SIG-M5 treated with dmso at 0.1 percent for 504 hours (cell line): ENCODE measurements at regions not wholly inside any gene's neighbourhood (a gene's known extent, or its start where the extent isn't known, plus 50 kb on each side); places are given as distances from the start of the nearest gene placed in this dataset.
"Not testable (repeated sequence)": the region's sequence is repeated elsewhere in the genome, so short reads cannot be mapped to it uniquely, and the experiment has no call there.

Experiments
- DNase-seq: peaks from one replicate; lab custom pipeline; 2025; ENCODE audit not compliant: unreplicated experiment; lab: John Stamatoyannopoulos, UW

- no peak for DNase-seq
Observed at GRCh38 chr10:28188526-28188925, 114.3 kb downstream of the MPP7 start.

- DNase-seq, result no peak
Observed at GRCh38 chr10:28186887-28187578, 115.8 kb downstream of the MPP7 start.

GRCh38 chr10:28186461-28186860, 116.4 kb downstream of the MPP7 start:
- no peak for DNase-seq

- DNase-seq, result no peak
Observed at GRCh38 chr10:28184810-28185209, 118.1 kb downstream of the MPP7 start.

GRCh38 chr10:28181478-28182096, 121.3 kb downstream of the MPP7 start:
- DNase-seq, result no peak

- DNase-seq, result no peak
Observed at GRCh38 chr10:28180654-28181053, 122.2 kb downstream of the MPP7 start.

- DNase-seq, result no peak
Observed at GRCh38 chr10:28179743-28180099, 123.1 kb downstream of the MPP7 start.

GRCh38 chr10:28179006-28179742, 123.7 kb downstream of the MPP7 start:
- peak; percentile 25 for DNase-seq

- DNase-seq, result no peak
Observed at GRCh38 chr10:28177944-28178637, 124.8 kb downstream of the MPP7 start.

GRCh38 chr10:28176498-28176897, 126.4 kb downstream of the MPP7 start:
- DNase-seq, result not testable (repeated sequence)

- no peak for DNase-seq
Observed at GRCh38 chr10:28172223-28172610, 130.6 kb downstream of the MPP7 start.

GRCh38 chr10:28171468-28172222, 131.2 kb downstream of the MPP7 start:
- DNase-seq, result no peak

- DNase-seq, result no peak
Observed at GRCh38 chr10:28169525-28169924, 133.3 kb downstream of the MPP7 start.

GRCh38 chr10:28160866-28161405, 141.9 kb downstream of the MPP7 start:
- no peak for DNase-seq

- no peak for DNase-seq
Observed at GRCh38 chr10:28157379-28157778, 145.5 kb downstream of the MPP7 start.

- DNase-seq, result no peak
Observed at GRCh38 chr10:28155726-28156125, 147.1 kb downstream of the MPP7 start.

- DNase-seq, result no peak
Observed at GRCh38 chr10:28151636-28152035, 151.2 kb downstream of the MPP7 start.

- DNase-seq, result no peak
Observed at GRCh38 chr10:28149746-28150145, 150.9 kb upstream of the ODAD2 start.

GRCh38 chr10:28147706-28148105, 148.8 kb upstream of the ODAD2 start:
- DNase-seq, result no peak

- DNase-seq, result no peak
Observed at GRCh38 chr10:28139138-28139537, 140.3 kb upstream of the ODAD2 start.
